OCI-LY1 (cell line): ENCODE measurements at regions not wholly inside any gene's neighbourhood (a gene's known extent, or its start where the extent isn't known, plus 50 kb on each side); places are given as distances from the start of the nearest gene placed in this dataset.

Experiments used
- EZH2 ChIP-seq: fragments of 200-600 bp; sonication (generic), shearing (Covaris generic); IDR thresholded peaks from 2 replicates; pipeline ENCODE4 v1.8.0; 2017; ENCODE audit warnings: borderline replicate concordance, mixed run types, mild to moderate bottlenecking, antibody characterized with exemption, low read length, moderate library complexity, mixed read lengths
- TF ChIP-seq, protein P1 (sequence below): fragments of 200-600 bp; sonication (generic), shearing (Covaris generic); IDR thresholded peaks from 2 replicates; pipeline ENCODE4 v1.5.1; 2017; ENCODE audit warnings: mild to moderate bottlenecking, antibody characterized with exemption, low read length, moderate library complexity, mixed read lengths

GRCh38 chr15:35934383-35935049, 388.6 kb upstream of the DPH6 start:
- TF ChIP-seq, protein P1, sequence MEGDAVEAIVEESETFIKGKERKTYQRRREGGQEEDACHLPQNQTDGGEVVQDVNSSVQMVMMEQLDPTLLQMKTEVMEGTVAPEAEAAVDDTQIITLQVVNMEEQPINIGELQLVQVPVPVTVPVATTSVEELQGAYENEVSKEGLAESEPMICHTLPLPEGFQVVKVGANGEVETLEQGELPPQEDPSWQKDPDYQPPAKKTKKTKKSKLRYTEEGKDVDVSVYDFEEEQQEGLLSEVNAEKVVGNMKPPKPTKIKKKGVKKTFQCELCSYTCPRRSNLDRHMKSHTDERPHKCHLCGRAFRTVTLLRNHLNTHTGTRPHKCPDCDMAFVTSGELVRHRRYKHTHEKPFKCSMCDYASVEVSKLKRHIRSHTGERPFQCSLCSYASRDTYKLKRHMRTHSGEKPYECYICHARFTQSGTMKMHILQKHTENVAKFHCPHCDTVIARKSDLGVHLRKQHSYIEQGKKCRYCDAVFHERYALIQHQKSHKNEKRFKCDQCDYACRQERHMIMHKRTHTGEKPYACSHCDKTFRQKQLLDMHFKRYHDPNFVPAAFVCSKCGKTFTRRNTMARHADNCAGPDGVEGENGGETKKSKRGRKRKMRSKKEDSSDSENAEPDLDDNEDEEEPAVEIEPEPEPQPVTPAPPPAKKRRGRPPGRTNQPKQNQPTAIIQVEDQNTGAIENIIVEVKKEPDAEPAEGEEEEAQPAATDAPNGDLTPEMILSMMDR: no peak
- no peak for TF ChIP-seq EZH2
